ENCODE measurements at regions not wholly inside any gene's neighbourhood (a gene's known extent, or its start where the extent isn't known, plus 50 kb on each side); places are given as distances from the start of the nearest gene placed in this dataset.

GRCh38 chr2:8395718-8396117 is 286.1 kb upstream of the ID2 start:
- H3K4me3 Mint-ChIP-seq = no peak overlapping the region
- H3K36me3 Mint-ChIP-seq = no peaks in the 10 kb centered on the region
- H3K27ac Mint-ChIP-seq = no peak overlapping the region
- no peaks in the 10 kb centered on the region for H3K27me3 Mint-ChIP-seq
- peaks cover 5% of the 10 kb centered on the region for H3K4me1 Mint-ChIP-seq (ENCODE audit: low read depth)
- H3K9me3 Mint-ChIP-seq (ENCODE audit: low read depth) = no peaks in the 10 kb centered on the region

- no peaks in the 10 kb centered on the region for H3K36me3 Mint-ChIP-seq
- no peak overlapping the region for H3K27ac Mint-ChIP-seq
- H3K4me1 Mint-ChIP-seq (ENCODE audit: low read depth) = peaks cover 5% of the 10 kb centered on the region
- H3K4me3 Mint-ChIP-seq = no peak overlapping the region
- H3K9me3 Mint-ChIP-seq (ENCODE audit: low read depth) = no peaks in the 10 kb centered on the region
- H3K27me3 Mint-ChIP-seq = no peaks in the 10 kb centered on the region
These were observed 283.7 kb upstream of the ID2 start for GRCh38 chr2:8398040-8398668.

- no peaks in the 10 kb centered on the region for H3K27me3 Mint-ChIP-seq
- no peaks in the 10 kb centered on the region for H3K9me3 Mint-ChIP-seq (ENCODE audit: low read depth)
- no peaks in the 10 kb centered on the region for H3K36me3 Mint-ChIP-seq
- peaks cover 5% of the 10 kb centered on the region for H3K4me1 Mint-ChIP-seq (ENCODE audit: low read depth)
- H3K27ac Mint-ChIP-seq = no peak overlapping the region
- H3K4me3 Mint-ChIP-seq = no peak overlapping the region
These were observed 282.1 kb upstream of the ID2 start for GRCh38 chr2:8399731-8400130.

DNA sequence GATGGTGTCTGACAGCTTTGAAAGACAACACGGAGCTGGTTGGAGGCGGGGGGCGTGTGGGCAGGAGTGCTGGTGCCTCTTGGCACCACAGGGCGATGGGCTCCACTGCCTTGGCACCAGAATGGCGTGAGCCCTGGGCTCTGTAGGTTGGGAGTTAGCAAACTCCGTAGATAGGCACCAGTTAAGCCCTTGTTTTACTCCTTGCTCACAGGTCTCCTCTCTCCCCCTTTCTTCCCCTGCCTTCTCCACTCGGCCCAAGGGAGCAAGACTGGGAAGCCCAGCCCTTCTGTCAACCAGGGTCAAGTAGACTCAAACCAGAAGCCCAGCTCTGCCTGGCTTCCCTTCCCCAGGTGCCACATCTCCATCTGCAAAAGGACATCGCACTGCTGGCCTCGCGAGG is 281.7 kb upstream of the ID2 start:
- Mint-ChIP-seq H3K27ac (no peak overlapping the region), H3K27me3 (no peaks in the 10 kb centered on the region), H3K9me3 (ENCODE audit: low read depth) (no peaks in the 10 kb centered on the region), H3K4me1 (ENCODE audit: low read depth) (peaks cover 3% of the 10 kb centered on the region), H3K4me3 (no peak overlapping the region), H3K36me3 (no peaks in the 10 kb centered on the region)

DNA sequence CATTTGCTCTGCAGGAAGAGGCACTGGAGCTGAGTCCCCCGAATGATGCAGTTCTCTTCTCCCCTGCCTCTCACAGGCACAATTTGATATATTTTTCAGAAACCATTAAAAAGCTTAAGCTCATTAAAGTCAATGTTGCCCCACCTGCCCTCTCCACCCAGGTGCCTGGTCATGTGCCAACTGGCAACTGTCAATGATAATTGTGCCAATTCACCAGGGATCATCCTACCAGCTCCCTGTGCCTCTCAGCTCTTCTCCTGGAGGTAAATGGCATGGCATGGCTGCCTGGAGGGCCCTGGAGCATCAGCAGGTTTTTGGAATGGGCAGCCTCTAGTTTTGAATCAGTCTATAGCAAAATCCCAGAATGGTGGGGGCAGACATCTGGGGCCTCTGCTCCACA is 279.6 kb upstream of the ID2 start:
- H3K27ac Mint-ChIP-seq = no peak overlapping the region
- H3K27me3 Mint-ChIP-seq = no peaks in the 10 kb centered on the region
- H3K9me3 Mint-ChIP-seq (ENCODE audit: low read depth) = no peaks in the 10 kb centered on the region
- H3K4me1 Mint-ChIP-seq (ENCODE audit: low read depth) = no peaks in the 10 kb centered on the region
- no peak overlapping the region for H3K4me3 Mint-ChIP-seq
- H3K36me3 Mint-ChIP-seq = no peaks in the 10 kb centered on the region

DNA sequence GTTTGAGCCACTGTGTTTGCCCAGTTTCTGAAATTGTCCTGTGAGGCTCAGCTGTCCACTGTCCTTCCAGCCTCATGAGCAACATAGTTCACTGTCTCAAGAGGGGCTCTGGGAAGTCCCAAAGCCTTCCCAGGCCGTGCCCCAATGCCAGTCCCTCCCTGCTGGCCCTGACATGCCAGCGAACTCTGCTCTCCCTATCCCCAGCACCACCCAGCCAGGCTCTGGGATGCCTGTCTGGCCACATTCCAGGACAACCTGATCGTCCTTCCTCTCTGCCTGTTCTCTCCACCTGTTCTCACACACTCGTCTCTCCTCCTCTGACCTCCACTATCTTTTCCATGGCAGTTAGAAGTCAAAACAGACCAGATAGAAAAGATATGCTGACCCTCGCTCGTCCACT is 278.0 kb upstream of the ID2 start:
- no peaks in the 10 kb centered on the region for H3K36me3 Mint-ChIP-seq
- no peaks in the 10 kb centered on the region for H3K27me3 Mint-ChIP-seq
- H3K27ac Mint-ChIP-seq = no peak overlapping the region
- peaks cover 6% of the 10 kb centered on the region for H3K4me1 Mint-ChIP-seq (ENCODE audit: low read depth)
- no peaks in the 10 kb centered on the region for H3K9me3 Mint-ChIP-seq (ENCODE audit: low read depth)
- no peak overlapping the region for H3K4me3 Mint-ChIP-seq

GRCh38 chr2:8405334-8405733 is 276.5 kb upstream of the ID2 start:
- no peaks in the 10 kb centered on the region for H3K27me3 Mint-ChIP-seq
- H3K4me1 Mint-ChIP-seq (ENCODE audit: low read depth) = peaks cover 17% of the 10 kb centered on the region
- H3K36me3 Mint-ChIP-seq = no peaks in the 10 kb centered on the region
- H3K9me3 Mint-ChIP-seq (ENCODE audit: low read depth) = no peaks in the 10 kb centered on the region
- no peak overlapping the region for H3K4me3 Mint-ChIP-seq
- no peak overlapping the region for H3K27ac Mint-ChIP-seq

- H3K4me1 Mint-ChIP-seq (ENCODE audit: low read depth) = peaks cover 17% of the 10 kb centered on the region
- H3K27me3 Mint-ChIP-seq = no peaks in the 10 kb centered on the region
- no peaks in the 10 kb centered on the region for H3K36me3 Mint-ChIP-seq
- H3K9me3 Mint-ChIP-seq (ENCODE audit: low read depth) = no peaks in the 10 kb centered on the region
- H3K27ac Mint-ChIP-seq = no peak overlapping the region
- H3K4me3 Mint-ChIP-seq = no peak overlapping the region
These were observed 275.6 kb upstream of the ID2 start for GRCh38 chr2:8406271-8406670.

- Mint-ChIP-seq H3K9me3 (ENCODE audit: low read depth) (no peaks in the 10 kb centered on the region), H3K27ac (no peak overlapping the region), H3K36me3 (no peaks in the 10 kb centered on the region), H3K4me1 (ENCODE audit: low read depth) (peaks cover 17% of the 10 kb centered on the region), H3K4me3 (no peak overlapping the region), H3K27me3 (no peaks in the 10 kb centered on the region)
These were observed 274.5 kb upstream of the ID2 start for GRCh38 chr2:8407332-8407731.

DNA sequence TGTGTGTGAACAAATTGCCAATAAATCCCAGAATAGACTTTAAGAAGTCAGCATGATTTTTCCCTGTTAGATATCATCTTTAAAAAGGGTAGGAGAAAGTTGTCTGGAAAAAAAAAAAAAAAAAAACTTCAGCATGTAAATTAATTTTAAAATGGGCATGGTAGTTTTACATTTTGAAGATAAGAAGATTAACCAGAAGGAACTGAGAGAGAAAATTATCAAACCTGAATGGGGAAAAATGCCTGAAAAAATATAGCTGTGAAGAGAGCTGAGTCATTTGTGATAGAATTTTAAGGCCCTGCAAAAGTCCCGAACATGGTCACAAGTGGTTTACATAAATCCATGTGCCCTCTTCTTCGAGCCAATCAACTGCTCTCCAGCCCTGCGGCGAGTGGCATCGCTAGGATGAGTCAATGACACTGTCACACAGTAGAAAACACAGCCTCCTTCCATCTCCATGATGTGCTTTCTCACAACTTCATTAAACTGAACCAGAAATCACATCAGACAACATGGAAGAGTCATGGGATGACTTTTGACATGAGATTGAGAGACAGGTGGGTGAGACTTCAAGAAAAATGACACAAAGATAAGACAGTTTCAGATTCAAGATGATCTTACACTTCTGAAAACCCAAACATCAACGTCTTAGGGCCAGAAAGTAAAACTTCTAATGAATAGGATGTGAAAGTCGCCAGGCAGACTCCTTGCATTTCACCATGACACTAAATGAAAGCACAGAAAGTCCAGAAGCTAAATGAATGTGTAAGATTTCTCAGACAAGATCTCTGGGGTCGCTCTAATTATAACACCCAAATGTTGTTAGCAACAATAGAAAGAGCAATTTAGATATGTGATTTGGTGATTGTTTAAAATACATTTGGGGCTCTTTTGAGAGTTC is 273.0 kb upstream of the ID2 start:
- Mint-ChIP-seq H3K4me3 (no peak overlapping the region), H3K4me1 (ENCODE audit: low read depth) (peaks cover 17% of the 10 kb centered on the region), H3K9me3 (ENCODE audit: low read depth) (no peaks in the 10 kb centered on the region), H3K27me3 (no peaks in the 10 kb centered on the region), H3K36me3 (no peaks in the 10 kb centered on the region), H3K27ac (peak overlapping the region; percentile 89)

DNA sequence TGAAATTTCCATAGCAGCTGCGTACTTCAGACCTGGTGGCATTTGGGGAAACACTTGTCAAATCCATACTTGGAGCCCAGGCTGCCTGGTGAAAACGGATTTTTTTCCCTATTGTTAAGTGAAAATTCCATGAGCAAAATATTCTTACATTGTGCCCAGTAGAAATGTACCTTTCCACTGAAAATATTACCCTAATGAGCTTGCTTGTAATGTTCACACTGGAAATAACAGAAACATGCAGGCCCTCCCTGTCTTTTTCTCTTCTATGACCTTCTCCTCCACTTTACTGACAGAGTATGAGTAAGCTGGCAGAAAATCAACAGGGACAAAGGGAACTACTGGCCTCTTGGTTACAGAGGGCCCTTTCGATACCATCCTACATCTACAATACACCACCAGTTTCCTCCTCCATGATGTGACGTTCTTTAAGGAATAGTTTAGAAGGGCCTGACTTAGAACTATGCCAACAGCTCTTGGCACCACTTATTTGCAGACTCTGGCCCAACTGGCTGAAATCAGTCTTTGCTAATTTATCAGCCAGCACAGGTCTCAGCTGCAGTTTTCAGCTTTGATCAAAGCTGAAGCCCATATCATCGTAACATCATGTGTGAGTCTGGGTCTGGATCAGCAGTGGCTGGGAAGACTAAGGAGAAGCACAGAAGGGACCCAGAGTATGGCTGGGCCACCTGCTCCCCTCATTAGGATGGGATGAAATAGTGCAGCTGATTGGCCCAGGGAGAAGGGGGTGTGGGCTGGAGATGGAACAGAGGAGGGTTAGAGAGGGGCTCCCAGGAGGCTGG is 272.2 kb upstream of the ID2 start:
- Mint-ChIP-seq H3K27me3 (no peaks in the 10 kb centered on the region), H3K4me1 (ENCODE audit: low read depth) (peaks cover 17% of the 10 kb centered on the region), H3K4me3 (no peak overlapping the region), H3K27ac (peak overlapping the region; percentile 89), H3K9me3 (ENCODE audit: low read depth) (no peaks in the 10 kb centered on the region), H3K36me3 (no peaks in the 10 kb centered on the region)

- Mint-ChIP-seq H3K4me3 (no peak overlapping the region), H3K36me3 (no peaks in the 10 kb centered on the region), H3K27ac (no peak overlapping the region), H3K27me3 (no peaks in the 10 kb centered on the region), H3K4me1 (ENCODE audit: low read depth) (peaks cover 17% of the 10 kb centered on the region), H3K9me3 (ENCODE audit: low read depth) (no peaks in the 10 kb centered on the region)
These were observed 269.8 kb upstream of the ID2 start for GRCh38 chr2:8412082-8412481.

DNA sequence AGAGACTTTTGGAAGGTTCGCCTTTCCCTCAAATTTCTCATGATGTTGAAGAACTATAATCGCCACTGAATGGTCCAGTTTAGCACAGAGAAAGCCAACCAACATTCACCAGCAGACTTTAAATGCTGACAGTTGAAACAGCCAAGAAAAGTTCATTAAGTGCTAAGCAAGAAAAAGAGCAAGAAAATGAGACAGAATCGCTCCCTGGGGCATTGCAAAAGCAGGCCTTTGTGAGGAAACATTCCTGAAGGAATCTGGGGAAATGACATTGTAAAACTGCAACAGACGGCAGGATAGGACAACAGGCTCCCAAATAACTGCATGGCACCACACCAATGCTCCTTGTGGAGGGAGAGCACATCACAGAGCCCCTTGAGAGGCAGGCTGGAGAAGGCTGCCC is 269.3 kb upstream of the ID2 start:
- no peak overlapping the region for H3K27ac Mint-ChIP-seq
- H3K9me3 Mint-ChIP-seq (ENCODE audit: low read depth) = no peaks in the 10 kb centered on the region
- H3K4me3 Mint-ChIP-seq = no peak overlapping the region
- no peaks in the 10 kb centered on the region for H3K27me3 Mint-ChIP-seq
- no peaks in the 10 kb centered on the region for H3K36me3 Mint-ChIP-seq
- peaks cover 17% of the 10 kb centered on the region for H3K4me1 Mint-ChIP-seq (ENCODE audit: low read depth)

GRCh38 chr2:8413589-8414135 is 268.2 kb upstream of the ID2 start:
- no peak overlapping the region for H3K4me3 Mint-ChIP-seq

More at GRCh38 chr2:8413589-8414135, 268.2 kb upstream of the ID2 start:
- H3K27ac Mint-ChIP-seq = no peak overlapping the region
- H3K9me3 Mint-ChIP-seq (ENCODE audit: low read depth) = no peaks in the 10 kb centered on the region
- H3K4me1 Mint-ChIP-seq (ENCODE audit: low read depth) = peaks cover 13% of the 10 kb centered on the region
- H3K27me3 Mint-ChIP-seq = no peaks in the 10 kb centered on the region
- H3K36me3 Mint-ChIP-seq = no peaks in the 10 kb centered on the region
